IMR-90 (cell line): ENCODE measurements at regions not wholly inside any gene's neighbourhood (a gene's known extent, or its start where the extent isn't known, plus 50 kb on each side); places are given as distances from the start of the nearest gene placed in this dataset.

Source experiments
- ATAC-seq: fragments of 200-7000 bp; cut with Tn5 transposase; 2 replicates; pipeline ENCODE4 v1.9.1; 2020; ENCODE audit warnings: low read depth, mild to moderate bottlenecking, moderate library complexity
- BruUV-seq: library from RNA; stranded (reverse); fragments of 400-500 nt; replicated peaks from 2 replicates; lab custom pipeline; 2021; lab: Mats Ljungman, UMichigan
- CTCF ChIA-PET: fragments of 300-600 bp; formaldehyde crosslinking; extraction: SDS; loops from one replicate; lab custom pipeline; 2021; ENCODE audit warnings: antibody characterized with exemption; lab: Yijun Ruan, JAX
- POLR2A ChIA-PET: fragments of 300-600 bp; sonication (Branson Sonifier 250); formaldehyde crosslinking; loops from one replicate; lab custom pipeline; 2022; ENCODE audit warnings: antibody characterized with exemption; ENCODE audit not compliant: unreplicated experiment; lab: Charles Lee
- DNase-seq: peaks from one replicate; pipeline ENCODE4 v3.0.0; 2013
- H2AFZ ChIP-seq: replicated peaks from 2 replicates; pipeline ENCODE3; 2013; ENCODE audit warnings: low read length, mild to moderate bottlenecking; ENCODE audit not compliant: poor library complexity
- H2AK5ac ChIP-seq: 2 replicates; pipeline ENCODE4 v1.6.1; 2013; ENCODE audit warnings: low read depth, low read length, inconsistent platforms
- H2AK9ac ChIP-seq: replicated peaks from 2 replicates; pipeline ENCODE3; 2013; ENCODE audit warnings: mild to moderate bottlenecking, low read depth, low read length, moderate library complexity; ENCODE audit not compliant: poor library complexity
- H2BK120ac ChIP-seq: 2 replicates; pipeline ENCODE4 v1.6.1; 2013; ENCODE audit warnings: low read depth, low read length, inconsistent platforms
- H2BK15ac ChIP-seq: 3 replicates; pipeline ENCODE4 v1.6.1; 2013; ENCODE audit warnings: low read depth, low read length, inconsistent platforms
- H2BK20ac ChIP-seq: 2 replicates; pipeline ENCODE4 v1.6.1; 2013; ENCODE audit warnings: low read depth, mild to moderate bottlenecking, inconsistent platforms, low read length, moderate library complexity
- H2BK5ac ChIP-seq: 2 replicates; pipeline ENCODE4 v1.6.1; 2013; ENCODE audit warnings: mild to moderate bottlenecking, low read depth, low read length, inconsistent platforms; ENCODE audit not compliant: poor library complexity, severe bottlenecking
- H3K14ac ChIP-seq: replicated peaks from 2 replicates; pipeline ENCODE4 v1.6.1; 2013; ENCODE audit warnings: low read depth, low read length, inconsistent platforms
- H3K18ac ChIP-seq: 2 replicates; pipeline ENCODE4 v1.6.1; 2013; ENCODE audit warnings: low read depth, low read length, control low read depth
- H3K23ac ChIP-seq: 2 replicates; pipeline ENCODE4 v1.6.1; 2013; ENCODE audit warnings: low read depth, low read length, inconsistent platforms
- H3K27ac ChIP-seq: 2 replicates; pipeline ENCODE4 v1.5.1; 2013; ENCODE audit warnings: mild to moderate bottlenecking, control low read depth, low read length; ENCODE audit not compliant: insufficient read depth
- H3K27me3 ChIP-seq: 2 replicates; pipeline ENCODE4 v1.6.1; 2013; ENCODE audit warnings: low read length; ENCODE audit not compliant: control insufficient read depth, insufficient read depth
- H3K36me3 ChIP-seq: 2 replicates; pipeline ENCODE4 v1.6.1; 2013; ENCODE audit warnings: low read length, mixed read lengths; ENCODE audit not compliant: control insufficient read depth, insufficient read depth
- H3K4ac ChIP-seq: 2 replicates; pipeline ENCODE4 v1.6.1; 2013; ENCODE audit warnings: low read depth, low read length, inconsistent platforms
- H3K4me1 ChIP-seq: 2 replicates; pipeline ENCODE4 v1.6.1; 2013; ENCODE audit warnings: low read length, mixed read lengths; ENCODE audit not compliant: control insufficient read depth, insufficient read depth
- H3K4me2 ChIP-seq: 2 replicates; pipeline ENCODE4 v1.6.1; 2013; ENCODE audit warnings: low read depth, mild to moderate bottlenecking, control low read depth, low read length, moderate library complexity
- H3K4me3 ChIP-seq: 2 replicates; pipeline ENCODE4 v1.5.1; 2013; ENCODE audit warnings: low read depth, mild to moderate bottlenecking, control low read depth, low read length, moderate library complexity; ENCODE audit not compliant: insufficient read depth
- H3K56ac ChIP-seq: 2 replicates; pipeline ENCODE4 v1.6.1; 2013; ENCODE audit warnings: low read length, inconsistent platforms; ENCODE audit not compliant: insufficient read depth; ENCODE audit errors: extremely low read depth
- H3K79me1 ChIP-seq, 2 experiments: 2 replicates each; pipeline ENCODE4 v1.6.1; 2013; ENCODE audit warnings: low read length in 2 of 2, inconsistent platforms in 1 of 2, low read depth in 1 of 2
- H3K9ac ChIP-seq: 2 replicates; pipeline ENCODE4 v1.6.1; 2013; ENCODE audit warnings: low read depth, low read length, control low read depth
- H3K9me1 ChIP-seq: 2 replicates; pipeline ENCODE4 v1.6.1; 2013; ENCODE audit warnings: low read length, inconsistent platforms; ENCODE audit not compliant: insufficient read depth
- H3K9me3 ChIP-seq: 2 replicates; pipeline ENCODE4 v1.6.1; 2013; ENCODE audit warnings: low read length; ENCODE audit not compliant: control insufficient read depth, insufficient read depth
- H4K20me1 ChIP-seq: 2 replicates; pipeline ENCODE4 v1.6.1; 2013; ENCODE audit warnings: low read length, inconsistent platforms; ENCODE audit not compliant: insufficient read depth
- H4K5ac ChIP-seq: 2 replicates; pipeline ENCODE4 v1.6.1; 2013; ENCODE audit warnings: mild to moderate bottlenecking, low read depth, low read length, control low read depth
- H4K8ac ChIP-seq, 2 experiments: 2 replicates each; pipeline ENCODE4 v1.6.1; 2013; ENCODE audit warnings: low read depth in 2 of 2, low read length in 2 of 2, control low read depth in 1 of 2, inconsistent platforms in 1 of 2
- H4K91ac ChIP-seq: 2 replicates; pipeline ENCODE4 v1.6.1; 2013; ENCODE audit warnings: low read depth, low read length, inconsistent platforms; ENCODE audit not compliant: insufficient read depth
- BHLHE40 ChIP-seq: fragments of 150-350 bp; IDR thresholded peaks from 2 replicates; pipeline ENCODE4 v1.6.1; 2016; ENCODE audit warnings: mild to moderate bottlenecking, low read depth, low read length
- CEBPB ChIP-seq: IDR thresholded peaks from 2 replicates; pipeline ENCODE4 v1.6.1; 2012; ENCODE audit warnings: low read depth, low read length, improper control_type of control experiment
- CHD1 ChIP-seq: IDR thresholded peaks from 2 replicates; pipeline ENCODE4 v1.6.1; 2012; ENCODE audit warnings: low read depth, low read length, improper control_type of control experiment
- CTCF ChIP-seq: conservative IDR thresholded peaks from 2 replicates; pipeline ENCODE4 v1.5.1; 2012; ENCODE audit warnings: mild to moderate bottlenecking, low read depth, low read length, improper control_type of control experiment
- ELK1 ChIP-seq: fragments of 150-350 bp; IDR thresholded peaks from 2 replicates; pipeline ENCODE4 v1.6.1; 2016; ENCODE audit warnings: low read depth, mild to moderate bottlenecking, low read length, moderate library complexity, borderline replicate concordance
- FOS ChIP-seq: fragments of 150-350 bp; IDR thresholded peaks from 2 replicates; pipeline ENCODE4 v1.6.1; 2016; ENCODE audit warnings: low read depth, low read length
- MAFK ChIP-seq: IDR thresholded peaks from 2 replicates; pipeline ENCODE4 v1.6.1; 2012; ENCODE audit warnings: low read depth, low read length, improper control_type of control experiment
- MAZ ChIP-seq: IDR thresholded peaks from 2 replicates; pipeline ENCODE4 v1.6.1; 2012; ENCODE audit warnings: low read depth, mild to moderate bottlenecking, low read length, improper control_type of control experiment, moderate library complexity, borderline replicate concordance
- MXI1 ChIP-seq: IDR thresholded peaks from 2 replicates; pipeline ENCODE4 v1.6.1; 2012; ENCODE audit warnings: low read depth, mild to moderate bottlenecking, low read length, moderate library complexity, borderline replicate concordance
- POLR2A ChIP-seq: IDR thresholded peaks from 2 replicates; pipeline ENCODE4 v1.6.1; 2012; ENCODE audit warnings: mild to moderate bottlenecking, low read depth, low read length
- RAD21 ChIP-seq: IDR thresholded peaks from 2 replicates; pipeline ENCODE4 v1.6.1; 2012; ENCODE audit warnings: low read length, improper control_type of control experiment
- RCOR1 ChIP-seq: IDR thresholded peaks from 2 replicates; pipeline ENCODE4 v1.6.1; 2012; ENCODE audit warnings: mild to moderate bottlenecking, low read length, improper control_type of control experiment; ENCODE audit not compliant: insufficient replicate concordance
- RFX5 ChIP-seq: IDR thresholded peaks from 2 replicates; pipeline ENCODE4 v1.8.0; 2012; ENCODE audit warnings: low read depth, mild to moderate bottlenecking, low read length, moderate library complexity
- SMC3 ChIP-seq: fragments of 150-350 bp; IDR thresholded peaks from 2 replicates; pipeline ENCODE4 v1.6.1; 2016; ENCODE audit warnings: low read depth, mild to moderate bottlenecking, antibody characterized with exemption, low read length, moderate library complexity
- USF2 ChIP-seq: fragments of 150-350 bp; IDR thresholded peaks from 2 replicates; pipeline ENCODE4 v1.6.1; 2017; ENCODE audit warnings: mild to moderate bottlenecking, antibody characterized with exemption, low read length, low read depth
- WGBS, 2 experiments: methylation state at CpG; one replicate each; pipeline versions ENCODE4 v1.1.5 to v1.1.7; 2013; ENCODE audit warnings: missing lambda C conversion rate in 2 of 2; ENCODE audit not compliant: insufficient read length in 1 of 2; ENCODE audit errors: extremely low coverage in 2 of 2; 5-methylcytosine and 5-hydroxymethylcytosine counted together
- dilution Hi-C: fragments of 300-500 bp; cut with HindIII; formaldehyde crosslinking; loops from one replicate; pipeline ENCODE4 v1.14.3; 2018; ENCODE audit warnings: low sequenced_read_pairs; ENCODE audit not compliant: unreplicated experiment
- in situ Hi-C: fragments of 300-500 bp; cut with MboI; formaldehyde crosslinking; loops from 3 replicates; pipeline ENCODE4 v1.14.3; 2019; ENCODE audit warnings: low sequenced_read_pairs, inconsistent platforms, mixed read lengths
- intact Hi-C: fragments of 100-400 bp; cut with micrococcal nuclease; formaldehyde crosslinking; loops from 2 replicates; pipeline ENCODE4 v1.10.0; 2022

GRCh38 chr15:94677202-94677790 is 445.9 kb downstream of the MCTP2 start:
- H3K4me3 ChIP-seq = no peak overlapping the region
- POLR2A ChIA-PET = no interaction called here
- no peak for DNase-seq
- no peak overlapping the region for H2BK20ac ChIP-seq
- ATAC-seq = no peak
- H3K18ac ChIP-seq = no peak overlapping the region
- H3K9ac ChIP-seq = no peak overlapping the region
- H2AK9ac ChIP-seq = no peak overlapping the region
- no peak overlapping the region for H4K5ac ChIP-seq
- CTCF ChIA-PET = no interaction called here
- TF ChIP-seq ELK1 (no peak), USF2 (no peak), CHD1 (no peak), CTCF (no peak), RAD21 (no peak), RFX5 (no peak), MAFK (no peak), POLR2A (no peak), RCOR1 (no peak), SMC3 (no peak), MXI1 (no peak), MAZ (no peak), BHLHE40 (no peak), FOS (no peak), CEBPB (no peak)
- H3K14ac ChIP-seq = no peak overlapping the region
- H2BK15ac ChIP-seq = no peak overlapping the region
- H2AK5ac ChIP-seq = no peak overlapping the region
- no peak overlapping the region for H3K56ac ChIP-seq
- no peak overlapping the region for H2AFZ ChIP-seq
- H3K9me1 ChIP-seq = no peaks in the 10 kb centered on the region
- H3K27ac ChIP-seq = no peak overlapping the region
- H4K91ac ChIP-seq = no peak overlapping the region
- H3K9me3 ChIP-seq = peaks cover 8% of the 10 kb centered on the region
- no TSS peak for BruUV-seq
- WGBS, 2 experiments = 39% methylated on average over 5 of the region's 9 CpGs; no CpG with 5 or more reads in 1 of the 2 experiments
- H3K36me3 ChIP-seq = no peaks in the 10 kb centered on the region
- H4K8ac ChIP-seq = no peak overlapping the region
- dilution Hi-C loops = no loop called here
- no peaks in the 10 kb centered on the region for H3K4me1 ChIP-seq
- H4K20me1 ChIP-seq = no peaks in the 10 kb centered on the region
- intact Hi-C loops = no loop called here
- H3K79me1 ChIP-seq = no peaks in the 10 kb centered on the region
- no peak overlapping the region for H3K4ac ChIP-seq
- H3K23ac ChIP-seq = no peak overlapping the region
- no peak overlapping the region for H2BK5ac ChIP-seq
- no peaks in the 10 kb centered on the region for H3K27me3 ChIP-seq
- no peak overlapping the region for H2BK120ac ChIP-seq
- no peak overlapping the region for H3K4me2 ChIP-seq
- in situ Hi-C loops = no loop called here
